Osteoblast (primary cell): ENCODE measurements at regions not wholly inside any gene's neighbourhood (a gene's known extent, or its start where the extent isn't known, plus 50 kb on each side); places are given as distances from the start of the nearest gene placed in this dataset.
"Not testable (repeated sequence)": the region's sequence is repeated elsewhere in the genome, so short reads cannot be mapped to it uniquely, and the experiment has no call there.

ENCODE experiments used
- DNase-seq: peaks from one replicate; pipeline ENCODE4 v3.0.0; 2011; ENCODE audit warnings: low spot score, mixed read lengths; ENCODE audit not compliant: insufficient read length; ENCODE audit errors: missing footprints
- H2AFZ ChIP-seq: 2 replicates; pipeline ENCODE4 v1.6.0; 2011; ENCODE audit warnings: mild to moderate bottlenecking, low read length
- H3K27ac ChIP-seq: 2 replicates; pipeline ENCODE4 v1.5.1; 2011; ENCODE audit warnings: mild to moderate bottlenecking, low read depth, low read length, moderate library complexity
- H3K27me3 ChIP-seq: 2 replicates; pipeline ENCODE4 v1.6.0; 2012; ENCODE audit warnings: mild to moderate bottlenecking, control low read depth, inconsistent platforms, low read length, moderate library complexity; ENCODE audit not compliant: insufficient read depth
- H3K36me3 ChIP-seq: 2 replicates; pipeline ENCODE4 v1.5.1; 2011; ENCODE audit warnings: mild to moderate bottlenecking, low read length, control low read depth, moderate library complexity; ENCODE audit not compliant: insufficient read depth
- H3K4me1 ChIP-seq: 2 replicates; pipeline ENCODE4 v1.5.1; 2011; ENCODE audit warnings: mild to moderate bottlenecking, low read length, control low read depth, moderate library complexity; ENCODE audit not compliant: insufficient read depth
- H3K4me2 ChIP-seq: 2 replicates; pipeline ENCODE4 v1.6.0; 2011; ENCODE audit warnings: mild to moderate bottlenecking, low read length; ENCODE audit not compliant: insufficient read depth
- H3K4me3 ChIP-seq: fragments of 200-600 bp; sonication (generic); 3 replicates; pipeline ENCODE4 v1.5.1; 2012; ENCODE audit warnings: mild to moderate bottlenecking, low read length, inconsistent platforms; ENCODE audit not compliant: insufficient read depth
- H3K79me2 ChIP-seq: 2 replicates; pipeline ENCODE4 v1.6.0; 2012; ENCODE audit warnings: mild to moderate bottlenecking, low read length, control low read depth, inconsistent platforms; ENCODE audit not compliant: insufficient read depth
- H3K9me3 ChIP-seq: 2 replicates; pipeline ENCODE4 v1.5.1; 2011; ENCODE audit warnings: low read depth, low read length, control low read depth
- H4K20me1 ChIP-seq: 2 replicates; pipeline ENCODE4 v1.6.0; 2012; ENCODE audit warnings: mild to moderate bottlenecking, low read length, control low read depth; ENCODE audit not compliant: insufficient read depth
- CTCF ChIP-seq: IDR thresholded peaks from 2 replicates; pipeline ENCODE4 v1.5.1; 2011; ENCODE audit warnings: mild to moderate bottlenecking, low read depth, low read length, moderate library complexity; ENCODE audit errors: extremely low read depth

DNA sequence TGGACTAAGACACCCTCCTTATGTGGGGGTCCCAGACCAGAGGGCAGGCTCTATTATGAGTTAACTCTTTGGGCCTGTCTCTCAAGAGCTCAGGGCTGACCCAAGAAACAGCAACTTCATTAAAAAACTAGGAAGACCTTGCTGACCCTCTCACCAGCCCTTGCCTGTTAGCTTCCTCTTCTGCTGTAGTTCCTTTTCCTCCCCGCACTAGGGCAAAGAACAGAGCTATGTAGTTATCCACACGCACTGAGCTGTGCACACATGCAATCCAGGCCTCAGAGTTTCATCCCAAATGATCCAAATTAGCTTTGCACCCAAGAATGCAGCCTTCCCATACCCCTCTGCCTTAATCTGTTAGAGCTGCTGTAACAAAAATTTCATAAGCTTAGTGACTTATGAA is 539.6 kb upstream of the CADM1 start:
- no peak overlapping the region for H2AFZ ChIP-seq
- H3K4me1 ChIP-seq, result no peaks in the 10 kb centered on the region
- H3K79me2 ChIP-seq, result no peaks in the 10 kb centered on the region
- H3K9me3 ChIP-seq, result no peaks in the 10 kb centered on the region
- H4K20me1 ChIP-seq, result no peaks in the 10 kb centered on the region
- H3K4me3 ChIP-seq, result no peak overlapping the region
- no peak for DNase-seq
- H3K27me3 ChIP-seq, result no peaks in the 10 kb centered on the region
- H3K36me3 ChIP-seq, result no peaks in the 10 kb centered on the region
- H3K27ac ChIP-seq, result no peak overlapping the region
- no peak overlapping the region for H3K4me2 ChIP-seq
- TF ChIP-seq CTCF, result no peak

- H3K79me2 ChIP-seq, H2AFZ ChIP-seq, H3K4me1 ChIP-seq, H3K36me3 ChIP-seq, H3K4me2 ChIP-seq, H3K9me3 ChIP-seq, H3K4me3 ChIP-seq, H4K20me1 ChIP-seq, H3K27me3 ChIP-seq, DNase-seq, H3K27ac ChIP-seq: not testable (repeated sequence)
Measured at GRCh38 chr11:116043059-116043458, 538.8 kb upstream of the CADM1 start.

DNA sequence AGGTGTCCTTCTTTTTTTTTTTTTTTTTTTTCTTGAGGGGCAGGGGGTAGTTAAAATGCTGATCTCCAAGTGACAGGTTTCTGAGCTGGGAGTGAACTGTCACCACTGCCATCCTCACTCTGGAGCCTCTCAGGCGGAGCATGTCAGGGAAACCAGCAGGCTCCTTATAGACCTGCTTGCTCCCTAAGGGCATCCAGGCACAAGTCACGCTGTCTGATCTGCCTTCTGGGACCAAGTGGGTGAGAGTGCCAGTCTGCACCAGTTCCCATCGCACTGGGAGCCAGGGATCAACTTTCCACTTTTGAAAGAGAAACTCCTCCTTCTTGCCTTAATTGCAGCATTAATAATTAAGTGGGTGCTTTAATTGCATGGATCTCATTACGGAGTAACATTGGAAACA is 537.9 kb upstream of the CADM1 start:
- Histone ChIP-seq H3K4me3 (no peak overlapping the region), H2AFZ (no peak overlapping the region), H3K36me3 (no peaks in the 10 kb centered on the region), H3K27me3 (no peaks in the 10 kb centered on the region), H3K27ac (no peak overlapping the region), H3K9me3 (no peaks in the 10 kb centered on the region), H3K4me2 (no peak overlapping the region), H3K79me2 (no peaks in the 10 kb centered on the region), H3K4me1 (no peaks in the 10 kb centered on the region), H4K20me1 (no peaks in the 10 kb centered on the region)
- no peak for DNase-seq
- no peak for TF ChIP-seq CTCF

- H3K9me3 ChIP-seq, result no peaks in the 10 kb centered on the region
- no peak for TF ChIP-seq CTCF
- H3K4me1 ChIP-seq, result no peaks in the 10 kb centered on the region
- no peaks in the 10 kb centered on the region for H3K79me2 ChIP-seq
- no peak overlapping the region for H3K27ac ChIP-seq
- no peak overlapping the region for H3K4me2 ChIP-seq
- no peak overlapping the region for H3K4me3 ChIP-seq
- H3K27me3 ChIP-seq, result no peaks in the 10 kb centered on the region
- no peak overlapping the region for H2AFZ ChIP-seq
- no peak for DNase-seq
- H4K20me1 ChIP-seq, result no peaks in the 10 kb centered on the region
- no peaks in the 10 kb centered on the region for H3K36me3 ChIP-seq
Measured at GRCh38 chr11:116037861-116038260, 533.6 kb upstream of the CADM1 start.

- no peak for TF ChIP-seq CTCF
- H3K27me3 ChIP-seq, result no peaks in the 10 kb centered on the region
- no peak overlapping the region for H3K4me3 ChIP-seq
- no peaks in the 10 kb centered on the region for H3K4me1 ChIP-seq
- H3K79me2 ChIP-seq, result no peaks in the 10 kb centered on the region
- no peak for DNase-seq
- no peaks in the 10 kb centered on the region for H3K9me3 ChIP-seq
- H3K36me3 ChIP-seq, result no peaks in the 10 kb centered on the region
- H3K4me2 ChIP-seq, result no peak overlapping the region
- no peak overlapping the region for H2AFZ ChIP-seq
- H3K27ac ChIP-seq, result no peak overlapping the region
- no peaks in the 10 kb centered on the region for H4K20me1 ChIP-seq
Measured at GRCh38 chr11:116035977-116036376, 531.8 kb upstream of the CADM1 start.
